ENCODE measurements at regions not wholly inside any gene's neighbourhood (a gene's known extent, or its start where the extent isn't known, plus 50 kb on each side); places are given as distances from the start of the nearest gene placed in this dataset.

DNA sequence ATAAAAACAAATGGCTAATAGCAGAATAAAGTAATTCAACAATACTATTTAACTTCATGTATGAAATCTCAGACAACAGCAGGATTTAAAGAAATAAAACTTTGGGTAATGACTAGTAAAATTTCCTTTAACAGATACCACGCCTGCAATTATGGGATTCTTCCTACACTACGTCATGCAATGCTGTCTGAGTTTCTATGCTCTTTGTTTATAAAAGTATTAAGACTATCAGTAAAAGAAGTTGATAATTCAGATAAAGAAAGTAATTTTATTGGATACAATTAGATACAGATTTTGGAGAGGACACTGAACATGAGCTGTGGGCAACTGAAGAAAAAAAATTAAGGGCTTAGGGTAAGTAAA, 308.4 kb upstream of the LRFN5 start:
- Histone ChIP-seq H3K27ac (ENCODE audit: low read depth in 2 of 2, low read length in 1 of 2) (no peak overlapping the region), H3K4me1 (ENCODE audit: control insufficient read depth in 1 of 2, insufficient read depth in 2 of 2, low read depth in 1 of 2, low read length in 1 of 2) (no peaks in the 10 kb centered on the region), H3K79me2 (ENCODE audit: insufficient read depth) (no peaks in the 10 kb centered on the region), H3F3A (replicated peaks; ENCODE audit: insufficient read depth) (peaks cover 4% of the 10 kb centered on the region), H3K36me3 (replicated peaks in 1 of 2; ENCODE audit: control insufficient read depth in 1 of 2, insufficient read depth in 2 of 2, low read length in 1 of 2) (no peaks in the 10 kb centered on the region), H3K4me2 (no peak overlapping the region), H3K9ac (no peak overlapping the region), H2AFZ (ENCODE audit: low read depth) (no peak overlapping the region), H3K9me2 (no peaks in the 10 kb centered on the region), H3K27me3 (ENCODE audit: insufficient read depth) (no peaks in the 10 kb centered on the region), H3K9me3 (no peaks in the 10 kb centered on the region), H4K20me1 (ENCODE audit: insufficient read depth) (no peaks in the 10 kb centered on the region), H3K4me3 (ENCODE audit: low read depth in 2 of 2, low read length in 1 of 2) (no peak overlapping the region)
- DNase-seq = no peak
- no peak for TF ChIP-seq NRF1 (IDR thresholded peaks at IDR 0.05; ENCODE audit: low read depth, low read length)
- ChIA-PET CTCF (no interaction called here), POLR2A (no interaction called here)
- 49% methylated on average over 2 of the region's 2 CpGs for WGBS (ENCODE audit: low lambda C conversion rate)

DNA sequence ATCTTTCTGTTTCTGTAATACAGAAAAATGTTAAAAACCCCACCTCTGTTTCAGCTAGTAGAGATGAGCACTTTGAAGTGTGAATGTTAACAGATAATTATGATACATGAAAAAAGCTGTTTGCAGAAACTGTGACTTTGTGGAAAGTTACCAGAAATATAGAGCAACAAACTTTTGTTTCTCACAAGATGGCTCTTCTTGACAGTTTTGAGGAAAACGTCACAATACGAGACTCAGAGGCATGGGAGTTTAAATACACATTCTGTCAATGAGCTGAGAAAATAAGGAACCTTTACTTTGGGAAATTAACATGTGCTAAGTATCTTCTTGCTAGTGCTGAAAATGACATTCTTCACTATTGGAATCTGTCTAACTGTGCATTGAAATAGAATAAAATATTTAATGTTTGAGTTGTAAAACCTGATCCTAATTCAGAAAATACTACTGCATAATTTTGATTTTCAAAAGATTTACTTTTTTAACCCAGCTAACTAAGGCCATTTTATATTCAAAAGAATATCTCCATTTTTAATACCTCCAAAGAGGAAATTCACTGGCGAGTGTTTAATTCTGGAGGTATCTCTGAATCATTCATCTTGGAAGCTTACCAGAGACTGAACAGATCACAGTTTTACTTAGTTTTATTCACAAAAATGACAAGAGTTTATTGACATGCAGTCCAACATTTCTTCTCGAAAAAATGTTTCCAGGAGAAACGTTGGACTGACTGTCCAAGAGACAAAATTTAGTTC, 308.9 kb upstream of the LRFN5 start:
- Histone ChIP-seq H3K4me1 (ENCODE audit: control insufficient read depth in 1 of 2, insufficient read depth in 2 of 2, low read depth in 1 of 2, low read length in 1 of 2) (no peaks in the 10 kb centered on the region), H3K27me3 (ENCODE audit: insufficient read depth) (no peaks in the 10 kb centered on the region), H3K79me2 (ENCODE audit: insufficient read depth) (no peaks in the 10 kb centered on the region), H3K4me2 (no peak overlapping the region), H3K4me3 (ENCODE audit: low read depth in 2 of 2, low read length in 1 of 2) (no peak overlapping the region), H3F3A (replicated peaks; ENCODE audit: insufficient read depth) (peaks cover 4% of the 10 kb centered on the region), H3K9me3 (no peaks in the 10 kb centered on the region), H2AFZ (ENCODE audit: low read depth) (no peak overlapping the region), H3K36me3 (replicated peaks in 1 of 2; ENCODE audit: control insufficient read depth in 1 of 2, insufficient read depth in 2 of 2, low read length in 1 of 2) (no peaks in the 10 kb centered on the region), H3K27ac (ENCODE audit: low read depth in 2 of 2, low read length in 1 of 2) (no peak overlapping the region), H4K20me1 (ENCODE audit: insufficient read depth) (no peaks in the 10 kb centered on the region), H3K9ac (no peak overlapping the region), H3K9me2 (no peaks in the 10 kb centered on the region)
- TF ChIP-seq RXRA (IDR thresholded peaks at IDR 0.05; ENCODE audit: borderline replicate concordance, low read depth) (no peak), FOXM1 (IDR thresholded peaks at IDR 0.05; ENCODE audit: low read depth) (no peak), EZH2phosphoT487 (IDR thresholded peaks at IDR 0.05; ENCODE audit: borderline replicate concordance, low read depth) (no peak), NFIC (IDR thresholded peaks at IDR 0.05; ENCODE audit: borderline replicate concordance) (no peak), TAF1 (IDR thresholded peaks at IDR 0.05; ENCODE audit: borderline replicate concordance, low read depth, low read length) (no peak), FOXJ3 (CRISPR knock-in tag; IDR thresholded peaks at IDR 0.05) (no peak), CHD2 (IDR thresholded peaks at IDR 0.05; ENCODE audit: low read length, partially characterized antibody) (no peak), TCF12 (IDR thresholded peaks at IDR 0.05) (no peak), POLR2AphosphoS5 (IDR thresholded peaks at IDR 0.05; ENCODE audit: low read depth, low read length) (no peak), RFX5 (IDR thresholded peaks at IDR 0.05; ENCODE audit: low read length) (no peak), TEAD4 (IDR thresholded peaks at IDR 0.05; ENCODE audit: borderline replicate concordance, insufficient read depth) (no peak), YY1 (IDR thresholded peaks at IDR 0.05; ENCODE audit: low read depth) (no peak), ELF1 (IDR thresholded peaks at IDR 0.05) (no peak), MXI1 (IDR thresholded peaks at IDR 0.05; ENCODE audit: low read depth, low read length) (no peak), RAD21 (IDR thresholded peaks at IDR 0.05; ENCODE audit: low read length) (no peak)
- TF ChIP-seq, protein P1, sequence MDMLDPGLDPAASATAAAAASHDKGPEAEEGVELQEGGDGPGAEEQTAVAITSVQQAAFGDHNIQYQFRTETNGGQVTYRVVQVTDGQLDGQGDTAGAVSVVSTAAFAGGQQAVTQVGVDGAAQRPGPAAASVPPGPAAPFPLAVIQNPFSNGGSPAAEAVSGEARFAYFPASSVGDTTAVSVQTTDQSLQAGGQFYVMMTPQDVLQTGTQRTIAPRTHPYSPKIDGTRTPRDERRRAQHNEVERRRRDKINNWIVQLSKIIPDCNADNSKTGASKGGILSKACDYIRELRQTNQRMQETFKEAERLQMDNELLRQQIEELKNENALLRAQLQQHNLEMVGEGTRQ (IDR thresholded peaks at IDR 0.05; ENCODE audit: borderline replicate concordance, low read depth, low read length) = no peak
- TF ChIP-seq, protein P2, sequence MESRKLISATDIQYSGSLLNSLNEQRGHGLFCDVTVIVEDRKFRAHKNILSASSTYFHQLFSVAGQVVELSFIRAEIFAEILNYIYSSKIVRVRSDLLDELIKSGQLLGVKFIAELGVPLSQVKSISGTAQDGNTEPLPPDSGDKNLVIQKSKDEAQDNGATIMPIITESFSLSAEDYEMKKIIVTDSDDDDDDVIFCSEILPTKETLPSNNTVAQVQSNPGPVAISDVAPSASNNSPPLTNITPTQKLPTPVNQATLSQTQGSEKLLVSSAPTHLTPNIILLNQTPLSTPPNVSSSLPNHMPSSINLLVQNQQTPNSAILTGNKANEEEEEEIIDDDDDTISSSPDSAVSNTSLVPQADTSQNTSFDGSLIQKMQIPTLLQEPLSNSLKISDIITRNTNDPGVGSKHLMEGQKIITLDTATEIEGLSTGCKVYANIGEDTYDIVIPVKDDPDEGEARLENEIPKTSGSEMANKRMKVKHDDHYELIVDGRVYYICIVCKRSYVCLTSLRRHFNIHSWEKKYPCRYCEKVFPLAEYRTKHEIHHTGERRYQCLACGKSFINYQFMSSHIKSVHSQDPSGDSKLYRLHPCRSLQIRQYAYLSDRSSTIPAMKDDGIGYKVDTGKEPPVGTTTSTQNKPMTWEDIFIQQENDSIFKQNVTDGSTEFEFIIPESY (IDR thresholded peaks at IDR 0.05; ENCODE audit: borderline replicate concordance, low read depth) = no peak
- TF ChIP-seq, protein P3, sequence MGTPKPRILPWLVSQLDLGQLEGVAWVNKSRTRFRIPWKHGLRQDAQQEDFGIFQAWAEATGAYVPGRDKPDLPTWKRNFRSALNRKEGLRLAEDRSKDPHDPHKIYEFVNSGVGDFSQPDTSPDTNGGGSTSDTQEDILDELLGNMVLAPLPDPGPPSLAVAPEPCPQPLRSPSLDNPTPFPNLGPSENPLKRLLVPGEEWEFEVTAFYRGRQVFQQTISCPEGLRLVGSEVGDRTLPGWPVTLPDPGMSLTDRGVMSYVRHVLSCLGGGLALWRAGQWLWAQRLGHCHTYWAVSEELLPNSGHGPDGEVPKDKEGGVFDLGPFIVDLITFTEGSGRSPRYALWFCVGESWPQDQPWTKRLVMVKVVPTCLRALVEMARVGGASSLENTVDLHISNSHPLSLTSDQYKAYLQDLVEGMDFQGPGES (IDR thresholded peaks at IDR 0.05; ENCODE audit: low read depth, low read length) = no peak
- TF ChIP-seq, protein P4, sequence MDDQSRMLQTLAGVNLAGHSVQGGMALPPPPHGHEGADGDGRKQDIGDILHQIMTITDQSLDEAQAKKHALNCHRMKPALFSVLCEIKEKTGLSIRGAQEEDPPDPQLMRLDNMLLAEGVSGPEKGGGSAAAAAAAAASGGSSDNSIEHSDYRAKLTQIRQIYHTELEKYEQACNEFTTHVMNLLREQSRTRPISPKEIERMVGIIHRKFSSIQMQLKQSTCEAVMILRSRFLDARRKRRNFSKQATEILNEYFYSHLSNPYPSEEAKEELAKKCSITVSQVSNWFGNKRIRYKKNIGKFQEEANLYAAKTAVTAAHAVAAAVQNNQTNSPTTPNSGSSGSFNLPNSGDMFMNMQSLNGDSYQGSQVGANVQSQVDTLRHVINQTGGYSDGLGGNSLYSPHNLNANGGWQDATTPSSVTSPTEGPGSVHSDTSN (IDR thresholded peaks at IDR 0.05) = no peak
- ChIA-PET POLR2A (no interaction called here), CTCF (no interaction called here)
- 28% methylated on average over 5 of the region's 5 CpGs for WGBS (ENCODE audit: low lambda C conversion rate)
- no peak for DNase-seq
